GM23338 (cell line): ENCODE measurements at regions not wholly inside any gene's neighbourhood (a gene's known extent, or its start where the extent isn't known, plus 50 kb on each side); places are given as distances from the start of the nearest gene placed in this dataset.

ENCODE experiments used
- ATAC-seq: fragments of 200-7000 bp; cut with Tn5 transposase; 3 replicates; pipeline ENCODE4 v1.9.1; 2020
- DNase-seq: peaks from one replicate; pipeline ENCODE4 v3.0.0-alpha.2; 2015; ENCODE audit warnings: low spot score
- H2AFZ ChIP-seq: fragments of 200-600 bp; sonication (generic); 2 replicates; pipeline ENCODE4 v1.8.0; 2016; ENCODE audit warnings: antibody characterized with exemption, mild to moderate bottlenecking, moderate library complexity
- H3F3A ChIP-seq: fragments of 200-600 bp; sonication (generic); replicated peaks from 2 replicates; pipeline ENCODE4 v1.8.0; 2017; ENCODE audit warnings: antibody characterized with exemption, mixed run types, low read depth
- H3K27ac ChIP-seq: fragments of 200-600 bp; sonication (generic); 2 replicates; pipeline ENCODE4 v1.6.1; 2016; ENCODE audit warnings: low read depth
- H3K27me3 ChIP-seq: fragments of 200-600 bp; sonication (generic); 2 replicates; pipeline ENCODE4 v1.8.0; 2016; ENCODE audit warnings: mild to moderate bottlenecking, mixed run types, moderate library complexity; ENCODE audit not compliant: insufficient read depth
- H3K36me3 ChIP-seq: fragments of 200-600 bp; sonication (generic); 2 replicates; pipeline ENCODE4 v1.8.0; 2016; ENCODE audit warnings: mild to moderate bottlenecking; ENCODE audit not compliant: insufficient read depth
- H3K4me1 ChIP-seq: fragments of 200-600 bp; sonication (generic); 2 replicates; pipeline ENCODE4 v1.8.0; 2016; ENCODE audit warnings: mild to moderate bottlenecking, moderate library complexity; ENCODE audit not compliant: insufficient read depth
- H3K4me2 ChIP-seq: fragments of 200-600 bp; sonication (generic); 2 replicates; pipeline ENCODE4 v1.7.1; 2017; ENCODE audit warnings: mixed run types
- H3K4me3 ChIP-seq: fragments of 200-600 bp; sonication (generic); 2 replicates; pipeline ENCODE4 v1.6.1; 2016; ENCODE audit warnings: mixed run types
- H3K79me2 ChIP-seq: fragments of 200-600 bp; sonication (generic); replicated peaks from 2 replicates; pipeline ENCODE4 v1.8.0; 2017; ENCODE audit warnings: mild to moderate bottlenecking; ENCODE audit not compliant: insufficient read depth
- H3K9me2 ChIP-seq: fragments of 200-600 bp; sonication (generic); 2 replicates; pipeline ENCODE4 v1.8.0; 2017; ENCODE audit not compliant: insufficient read depth
- H4K20me1 ChIP-seq: fragments of 200-600 bp; sonication (generic); replicated peaks from 2 replicates; pipeline ENCODE4 v1.8.0; 2017; ENCODE audit warnings: mild to moderate bottlenecking; ENCODE audit not compliant: insufficient read depth
- H3K27ac Mint-ChIP-seq: 2 replicates; pipeline ENCODE4 v1.8.0; 2020; ENCODE audit warnings: inconsistent platforms, mild to moderate bottlenecking, moderate library complexity, mixed read lengths
- H3K27me3 Mint-ChIP-seq: 3 replicates; pipeline ENCODE4 v1.8.0; 2022; ENCODE audit warnings: low read depth, mild to moderate bottlenecking, moderate library complexity, mixed read lengths, inconsistent platforms; ENCODE audit not compliant: insufficient read depth, poor library complexity
- H3K36me3 Mint-ChIP-seq: 3 replicates; pipeline ENCODE4 v1.8.0; 2021; ENCODE audit warnings: low read depth, mild to moderate bottlenecking, inconsistent platforms, moderate library complexity, mixed read lengths
- H3K4me1 Mint-ChIP-seq: 3 replicates; pipeline ENCODE4 v1.8.0; 2020; ENCODE audit warnings: mild to moderate bottlenecking, inconsistent platforms, mixed read lengths
- H3K4me3 Mint-ChIP-seq: 3 replicates; pipeline ENCODE4 v1.8.0; 2021; ENCODE audit warnings: moderate library complexity, mild to moderate bottlenecking, inconsistent platforms, mixed read lengths
- H3K9me3 Mint-ChIP-seq: 3 replicates; pipeline ENCODE4 v1.8.0; 2020; ENCODE audit warnings: moderate library complexity, mild to moderate bottlenecking, inconsistent platforms, mixed read lengths
- EZH2phosphoT487 ChIP-seq: fragments of 200-600 bp; sonication (generic); IDR thresholded peaks from one replicate; pipeline ENCODE4 v1.8.1; 2018; ENCODE audit warnings: antibody characterized with exemption; ENCODE audit not compliant: unreplicated experiment
- JUNB ChIP-seq: IDR thresholded peaks from one replicate; pipeline ENCODE4 v1.6.1; 2016; ENCODE audit warnings: antibody characterized with exemption; ENCODE audit not compliant: unreplicated experiment
- NANOG ChIP-seq: IDR thresholded peaks from 2 replicates; pipeline ENCODE4 v1.6.1; 2016; ENCODE audit warnings: antibody characterized with exemption, borderline replicate concordance
- POLR2AphosphoS5 ChIP-seq: IDR thresholded peaks from 2 replicates; pipeline ENCODE4 v1.6.1; 2016; ENCODE audit warnings: antibody characterized with exemption, low read depth
- STAT1 ChIP-seq: IDR thresholded peaks from one replicate; pipeline ENCODE4 v1.6.1; 2016; ENCODE audit warnings: antibody characterized with exemption; ENCODE audit not compliant: unreplicated experiment
- ZNF114 ChIP-seq: fragments of 250-450 bp; sonication (Bioruptor Pico); IDR thresholded peaks from 2 replicates; pipeline ENCODE4 v1.5.0; 2020; ENCODE audit warnings: mild to moderate bottlenecking, moderate library complexity
- ZNF331 ChIP-seq: fragments of 250-450 bp; sonication (Bioruptor Pico); IDR thresholded peaks from 2 replicates; pipeline ENCODE4 v1.5.0; 2020; ENCODE audit warnings: low read depth, mild to moderate bottlenecking, moderate library complexity
- TF ChIP-seq, protein P1 (sequence below): IDR thresholded peaks from 2 replicates; pipeline ENCODE4 v1.6.1; 2016; ENCODE audit warnings: antibody characterized with exemption
- TF ChIP-seq, protein P2 (sequence below): IDR thresholded peaks from one replicate; pipeline ENCODE4 v1.6.1; 2018; ENCODE audit warnings: antibody characterized with exemption; ENCODE audit not compliant: unreplicated experiment
- TF ChIP-seq, protein P3 (sequence below), 2 experiments: fragments of 200-600 bp in 1 of 2; sonication (generic) in 1 of 2; conservative IDR thresholded peaks; 2 replicates each; pipeline versions ENCODE4 v1.5.1 to v1.6.1; 2016 to 2017; ENCODE audit warnings: antibody characterized with exemption in 2 of 2, low read depth in 2 of 2, mild to moderate bottlenecking in 2 of 2, moderate library complexity in 1 of 2

DNA sequence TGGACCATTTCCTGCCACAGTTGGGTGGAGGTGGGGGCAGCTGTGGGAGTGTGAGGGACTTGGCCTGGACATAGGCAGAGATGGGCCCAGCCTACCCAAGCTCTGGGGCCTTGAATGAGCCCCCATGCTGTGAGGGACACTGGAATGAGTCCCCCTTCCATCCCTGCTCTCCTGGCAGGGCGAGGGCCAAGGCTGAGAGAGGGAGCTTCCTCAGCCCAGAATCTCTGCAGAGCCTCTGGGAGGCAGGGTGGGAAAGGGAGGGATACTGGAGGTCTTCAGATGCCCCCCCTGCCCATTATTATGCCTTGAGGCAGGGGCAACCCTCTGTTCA is 124.5 kb upstream of the PJA1 start:
- no peaks in the 10 kb centered on the region for H4K20me1 ChIP-seq
- peaks cover 18% of the 10 kb centered on the region; the same call in 2 of the 3 replicates for H3K4me1 Mint-ChIP-seq
- no peaks in the 10 kb centered on the region for H3K79me2 ChIP-seq
- H3K9me3 Mint-ChIP-seq, result no peaks in the 10 kb centered on the region
- TF ChIP-seq, protein P1, sequence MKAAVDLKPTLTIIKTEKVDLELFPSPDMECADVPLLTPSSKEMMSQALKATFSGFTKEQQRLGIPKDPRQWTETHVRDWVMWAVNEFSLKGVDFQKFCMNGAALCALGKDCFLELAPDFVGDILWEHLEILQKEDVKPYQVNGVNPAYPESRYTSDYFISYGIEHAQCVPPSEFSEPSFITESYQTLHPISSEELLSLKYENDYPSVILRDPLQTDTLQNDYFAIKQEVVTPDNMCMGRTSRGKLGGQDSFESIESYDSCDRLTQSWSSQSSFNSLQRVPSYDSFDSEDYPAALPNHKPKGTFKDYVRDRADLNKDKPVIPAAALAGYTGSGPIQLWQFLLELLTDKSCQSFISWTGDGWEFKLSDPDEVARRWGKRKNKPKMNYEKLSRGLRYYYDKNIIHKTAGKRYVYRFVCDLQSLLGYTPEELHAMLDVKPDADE, result no peak
- TF ChIP-seq JUNB (no peak), STAT1 (no peak), EZH2phosphoT487 (no peak), POLR2AphosphoS5 (no peak)
- TF ChIP-seq, protein P2, sequence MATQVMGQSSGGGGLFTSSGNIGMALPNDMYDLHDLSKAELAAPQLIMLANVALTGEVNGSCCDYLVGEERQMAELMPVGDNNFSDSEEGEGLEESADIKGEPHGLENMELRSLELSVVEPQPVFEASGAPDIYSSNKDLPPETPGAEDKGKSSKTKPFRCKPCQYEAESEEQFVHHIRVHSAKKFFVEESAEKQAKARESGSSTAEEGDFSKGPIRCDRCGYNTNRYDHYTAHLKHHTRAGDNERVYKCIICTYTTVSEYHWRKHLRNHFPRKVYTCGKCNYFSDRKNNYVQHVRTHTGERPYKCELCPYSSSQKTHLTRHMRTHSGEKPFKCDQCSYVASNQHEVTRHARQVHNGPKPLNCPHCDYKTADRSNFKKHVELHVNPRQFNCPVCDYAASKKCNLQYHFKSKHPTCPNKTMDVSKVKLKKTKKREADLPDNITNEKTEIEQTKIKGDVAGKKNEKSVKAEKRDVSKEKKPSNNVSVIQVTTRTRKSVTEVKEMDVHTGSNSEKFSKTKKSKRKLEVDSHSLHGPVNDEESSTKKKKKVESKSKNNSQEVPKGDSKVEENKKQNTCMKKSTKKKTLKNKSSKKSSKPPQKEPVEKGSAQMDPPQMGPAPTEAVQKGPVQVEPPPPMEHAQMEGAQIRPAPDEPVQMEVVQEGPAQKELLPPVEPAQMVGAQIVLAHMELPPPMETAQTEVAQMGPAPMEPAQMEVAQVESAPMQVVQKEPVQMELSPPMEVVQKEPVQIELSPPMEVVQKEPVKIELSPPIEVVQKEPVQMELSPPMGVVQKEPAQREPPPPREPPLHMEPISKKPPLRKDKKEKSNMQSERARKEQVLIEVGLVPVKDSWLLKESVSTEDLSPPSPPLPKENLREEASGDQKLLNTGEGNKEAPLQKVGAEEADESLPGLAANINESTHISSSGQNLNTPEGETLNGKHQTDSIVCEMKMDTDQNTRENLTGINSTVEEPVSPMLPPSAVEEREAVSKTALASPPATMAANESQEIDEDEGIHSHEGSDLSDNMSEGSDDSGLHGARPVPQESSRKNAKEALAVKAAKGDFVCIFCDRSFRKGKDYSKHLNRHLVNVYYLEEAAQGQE, result no peak
- TF ChIP-seq, protein P3, sequence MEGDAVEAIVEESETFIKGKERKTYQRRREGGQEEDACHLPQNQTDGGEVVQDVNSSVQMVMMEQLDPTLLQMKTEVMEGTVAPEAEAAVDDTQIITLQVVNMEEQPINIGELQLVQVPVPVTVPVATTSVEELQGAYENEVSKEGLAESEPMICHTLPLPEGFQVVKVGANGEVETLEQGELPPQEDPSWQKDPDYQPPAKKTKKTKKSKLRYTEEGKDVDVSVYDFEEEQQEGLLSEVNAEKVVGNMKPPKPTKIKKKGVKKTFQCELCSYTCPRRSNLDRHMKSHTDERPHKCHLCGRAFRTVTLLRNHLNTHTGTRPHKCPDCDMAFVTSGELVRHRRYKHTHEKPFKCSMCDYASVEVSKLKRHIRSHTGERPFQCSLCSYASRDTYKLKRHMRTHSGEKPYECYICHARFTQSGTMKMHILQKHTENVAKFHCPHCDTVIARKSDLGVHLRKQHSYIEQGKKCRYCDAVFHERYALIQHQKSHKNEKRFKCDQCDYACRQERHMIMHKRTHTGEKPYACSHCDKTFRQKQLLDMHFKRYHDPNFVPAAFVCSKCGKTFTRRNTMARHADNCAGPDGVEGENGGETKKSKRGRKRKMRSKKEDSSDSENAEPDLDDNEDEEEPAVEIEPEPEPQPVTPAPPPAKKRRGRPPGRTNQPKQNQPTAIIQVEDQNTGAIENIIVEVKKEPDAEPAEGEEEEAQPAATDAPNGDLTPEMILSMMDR (conservative IDR thresholded peaks at IDR 0.05; ENCODE audit: low read depth in 2 of 2), result no peak
- H3K4me1 ChIP-seq, result no peaks in the 10 kb centered on the region; the same call in 1 of the 2 replicates
- no peak overlapping the region for H3K4me3 Mint-ChIP-seq
- ATAC-seq (no peak), DNase-seq (no peak)
- no peak overlapping the region for H3K27ac Mint-ChIP-seq
- peaks cover 17% of the 10 kb centered on the region for H3K27me3 Mint-ChIP-seq
- no peaks in the 10 kb centered on the region for H3K36me3 ChIP-seq
- H3F3A ChIP-seq, result no peaks in the 10 kb centered on the region
- H2AFZ ChIP-seq, result no peak overlapping the region
- H3K4me3 ChIP-seq, result no peak overlapping the region
- H3K27me3 ChIP-seq, result peaks cover 23% of the 10 kb centered on the region
- no peak overlapping the region for H3K4me2 ChIP-seq
- no peak overlapping the region for H3K27ac ChIP-seq
- H3K36me3 Mint-ChIP-seq, result no peaks in the 10 kb centered on the region
- H3K9me2 ChIP-seq, result no peaks in the 10 kb centered on the region

DNA sequence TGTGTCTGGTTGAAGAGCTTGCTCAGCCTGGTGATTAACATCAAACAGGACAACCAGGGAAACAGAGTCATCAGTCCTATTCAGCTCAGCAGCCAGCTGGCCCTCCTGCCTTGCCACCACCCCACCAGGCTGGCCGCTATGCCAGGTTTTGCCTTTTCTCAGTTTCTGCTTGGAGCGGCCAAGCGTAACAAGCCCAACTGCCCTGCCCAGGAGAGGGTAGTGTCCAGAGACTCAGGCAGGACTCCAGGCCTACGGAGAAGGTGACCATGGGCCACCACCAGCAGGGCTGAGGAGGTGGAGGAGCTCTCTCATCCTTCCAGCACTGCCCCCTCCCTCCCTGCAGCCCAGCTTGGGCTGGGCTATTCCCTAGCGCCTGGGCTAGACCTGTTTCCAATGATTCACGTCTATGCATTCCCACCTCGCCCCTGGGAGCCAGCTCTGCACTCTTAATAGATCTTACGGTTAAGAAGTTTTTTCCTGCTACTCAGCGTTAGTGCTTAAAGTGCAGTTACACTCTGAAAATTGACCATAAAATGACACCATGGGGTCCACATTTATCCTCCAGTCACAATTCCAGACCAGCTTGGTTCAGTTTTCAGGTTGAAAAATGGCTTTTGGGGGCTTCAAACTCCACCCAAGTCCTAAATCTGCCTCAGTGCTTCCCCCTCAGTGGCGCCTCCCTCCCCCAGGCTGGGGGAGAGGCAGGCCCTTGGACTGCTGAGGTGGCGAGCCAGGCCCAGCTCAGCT is 124.0 kb upstream of the PJA1 start:
- no peak overlapping the region for H3K4me2 ChIP-seq
- DNase-seq, result no peak
- no peaks in the 10 kb centered on the region for H3K36me3 ChIP-seq
- no peaks in the 10 kb centered on the region for H3K79me2 ChIP-seq
- H3K4me3 ChIP-seq, result no peak overlapping the region
- Mint-ChIP-seq H3K4me1 (peaks cover 18% of the 10 kb centered on the region; the same call in 2 of the 3 replicates), H3K4me3 (no peak overlapping the region), H3K9me3 (no peaks in the 10 kb centered on the region), H3K27ac (no peak overlapping the region), H3K27me3 (peaks cover 17% of the 10 kb centered on the region), H3K36me3 (no peaks in the 10 kb centered on the region)
- no peak overlapping the region for H3K27ac ChIP-seq
- H3K9me2 ChIP-seq, result no peaks in the 10 kb centered on the region
- H3K4me1 ChIP-seq, result no peaks in the 10 kb centered on the region; the same call in 1 of the 2 replicates
- no peak overlapping the region for H2AFZ ChIP-seq
- H4K20me1 ChIP-seq, result no peaks in the 10 kb centered on the region
- ATAC-seq, result no peak
- peaks cover 28% of the 10 kb centered on the region for H3K27me3 ChIP-seq
- no peaks in the 10 kb centered on the region for H3F3A ChIP-seq
- TF ChIP-seq EZH2phosphoT487 (no peak), JUNB (no peak), ZNF114 (no peak), ZNF331 (no peak), NANOG (no peak), STAT1 (no peak)
- TF ChIP-seq, protein P3 (conservative IDR thresholded peaks at IDR 0.05; ENCODE audit: low read depth in 2 of 2), result no peak
- TF ChIP-seq, protein P1, result no peak
